PC-9 (cell line): ENCODE measurements at regions not wholly inside any gene's neighbourhood (a gene's known extent, or its start where the extent isn't known, plus 50 kb on each side); places are given as distances from the start of the nearest gene placed in this dataset.

Source experiments
- CTCF ChIP-seq: fragments of 200-600 bp; sonication (generic); conservative IDR thresholded peaks from 2 replicates; pipeline ENCODE4 v1.6.1; 2017; ENCODE audit warnings: mixed run types, antibody characterized with exemption, mild to moderate bottlenecking, moderate library complexity
- EZH2 ChIP-seq: fragments of 200-600 bp; sonication (generic); IDR thresholded peaks from 2 replicates; pipeline ENCODE4 v1.8.0; 2017; ENCODE audit warnings: antibody characterized with exemption, low read depth

GRCh38 chr22:49444781-49445180 lies 382.9 kb downstream of the BRD1 start:
- TF ChIP-seq CTCF (no peak), EZH2 (no peak)
